ENCODE measurements at regions not wholly inside any gene's neighbourhood (a gene's known extent, or its start where the extent isn't known, plus 50 kb on each side); places are given as distances from the start of the nearest gene placed in this dataset.

- no peak for TF ChIP-seq CTCF (IDR thresholded peaks at IDR 0.05; ENCODE audit: unreplicated experiment in 3 of 3)
- Mint-ChIP-seq H3K27me3 (ENCODE audit: low read depth) (peaks cover 73% of the 10 kb centered on the region), H3K4me1 (peaks cover 28% of the 10 kb centered on the region), H3K36me3 (ENCODE audit: low read depth) (peaks cover 3% of the 10 kb centered on the region), H3K9me3 (peaks cover 10% of the 10 kb centered on the region), H3K4me3 (no peak overlapping the region), H3K27ac (no peak overlapping the region)
These were observed 216.6 kb upstream of the IRX3 start for GRCh38 chr16:54503011-54503855.

- H3K27ac Mint-ChIP-seq, result no peak overlapping the region
- no peak overlapping the region for H3K4me3 Mint-ChIP-seq
- H3K27me3 Mint-ChIP-seq (ENCODE audit: low read depth), result peaks cover 62% of the 10 kb centered on the region
- peaks cover 15% of the 10 kb centered on the region for H3K36me3 Mint-ChIP-seq (ENCODE audit: low read depth)
- peaks cover 25% of the 10 kb centered on the region for H3K4me1 Mint-ChIP-seq
- H3K9me3 Mint-ChIP-seq, result peaks cover 21% of the 10 kb centered on the region
- TF ChIP-seq CTCF (IDR thresholded peaks at IDR 0.05; ENCODE audit: unreplicated experiment in 3 of 3), result no peak
These were observed 215.2 kb upstream of the IRX3 start for GRCh38 chr16:54501797-54502196.

- H3K27me3 Mint-ChIP-seq (ENCODE audit: low read depth), result peaks cover 50% of the 10 kb centered on the region
- no peak overlapping the region for H3K4me3 Mint-ChIP-seq
- no peak for TF ChIP-seq CTCF (IDR thresholded peaks at IDR 0.05; ENCODE audit: unreplicated experiment in 3 of 3)
These were observed 207.0 kb upstream of the IRX3 start for GRCh38 chr16:54493594-54493993.

GRCh38 chr16:54493061-54493460 lies 206.5 kb upstream of the IRX3 start:
- TF ChIP-seq CTCF (IDR thresholded peaks at IDR 0.05; ENCODE audit: unreplicated experiment in 3 of 3), result no peak
- Mint-ChIP-seq H3K36me3 (ENCODE audit: low read depth) (peaks cover 10% of the 10 kb centered on the region), H3K4me1 (no peaks in the 10 kb centered on the region), H3K9me3 (peaks cover 19% of the 10 kb centered on the region), H3K27ac (no peak overlapping the region), H3K27me3 (ENCODE audit: low read depth) (peaks cover 50% of the 10 kb centered on the region), H3K4me3 (no peak overlapping the region)

More at GRCh38 chr16:54493594-54493993, 207.0 kb upstream of the IRX3 start:
- H3K27ac Mint-ChIP-seq, result no peak overlapping the region
- peaks cover 25% of the 10 kb centered on the region for H3K9me3 Mint-ChIP-seq
- no peaks in the 10 kb centered on the region for H3K4me1 Mint-ChIP-seq
- H3K36me3 Mint-ChIP-seq (ENCODE audit: low read depth), result peaks cover 15% of the 10 kb centered on the region

- Mint-ChIP-seq H3K9me3 (no peaks in the 10 kb centered on the region), H3K4me1 (no peaks in the 10 kb centered on the region), H3K27me3 (ENCODE audit: low read depth) (peaks cover 47% of the 10 kb centered on the region), H3K27ac (no peak overlapping the region), H3K4me3 (no peak overlapping the region), H3K36me3 (ENCODE audit: low read depth) (no peaks in the 10 kb centered on the region)
- no peak for TF ChIP-seq CTCF (IDR thresholded peaks at IDR 0.05; ENCODE audit: unreplicated experiment in 3 of 3)
These were observed 203.5 kb upstream of the IRX3 start for GRCh38 chr16:54490112-54490488.
